Osteocyte (in vitro differentiated cells): ENCODE measurements at regions not wholly inside any gene's neighbourhood (a gene's known extent, or its start where the extent isn't known, plus 50 kb on each side); places are given as distances from the start of the nearest gene placed in this dataset.

Source experiments
- DNase-seq: peaks from one replicate; pipeline ENCODE4 v3.0.0; 2021; ENCODE audit warnings: mixed read lengths; ENCODE audit not compliant: unreplicated experiment; ENCODE audit errors: extremely low spot score
- H3K27ac Mint-ChIP-seq: one replicate; pipeline ENCODE4 v1.8.0; 2021; ENCODE audit warnings: mild to moderate bottlenecking, mixed read lengths; ENCODE audit not compliant: unreplicated experiment
- H3K27me3 Mint-ChIP-seq: one replicate; pipeline ENCODE4 v1.8.0; 2021; ENCODE audit warnings: mixed read lengths; ENCODE audit not compliant: unreplicated experiment
- H3K36me3 Mint-ChIP-seq: one replicate; pipeline ENCODE4 v1.8.0; 2021; ENCODE audit warnings: mixed read lengths; ENCODE audit not compliant: unreplicated experiment
- H3K4me1 Mint-ChIP-seq: one replicate; pipeline ENCODE4 v1.8.0; 2021; ENCODE audit warnings: mixed read lengths; ENCODE audit not compliant: unreplicated experiment
- H3K4me3 Mint-ChIP-seq: one replicate; pipeline ENCODE4 v1.8.0; 2021; ENCODE audit warnings: mild to moderate bottlenecking, moderate library complexity, mixed read lengths; ENCODE audit not compliant: unreplicated experiment
- H3K9me3 Mint-ChIP-seq: one replicate; pipeline ENCODE4 v1.8.0; 2021; ENCODE audit warnings: mixed read lengths; ENCODE audit not compliant: unreplicated experiment
- CTCF ChIP-seq: fragments of 200-600 bp; sonication (generic); IDR thresholded peaks from 2 replicates; pipeline ENCODE4 v1.5.0; 2021; ENCODE audit warnings: antibody characterized with exemption, mild to moderate bottlenecking, moderate library complexity

- no peak overlapping the region for H3K4me3 Mint-ChIP-seq
- no peak for DNase-seq
- TF ChIP-seq CTCF, result no peak
- peaks cover 29% of the 10 kb centered on the region for H3K9me3 Mint-ChIP-seq
- H3K4me1 Mint-ChIP-seq, result no peaks in the 10 kb centered on the region
- H3K27ac Mint-ChIP-seq, result no peak overlapping the region
- H3K36me3 Mint-ChIP-seq, result no peaks in the 10 kb centered on the region
- H3K27me3 Mint-ChIP-seq, result no peaks in the 10 kb centered on the region
Observed at GRCh38 chr10:107767185-107767584, 602.7 kb upstream of the SORCS1 start.

- Mint-ChIP-seq H3K27me3 (no peaks in the 10 kb centered on the region), H3K9me3 (peaks cover 19% of the 10 kb centered on the region), H3K4me1 (no peaks in the 10 kb centered on the region), H3K27ac (no peak overlapping the region), H3K4me3 (no peak overlapping the region), H3K36me3 (no peaks in the 10 kb centered on the region)
- no peak for TF ChIP-seq CTCF
- DNase-seq, result no peak
Observed at GRCh38 chr10:107754814-107755213, 590.3 kb upstream of the SORCS1 start.

DNA sequence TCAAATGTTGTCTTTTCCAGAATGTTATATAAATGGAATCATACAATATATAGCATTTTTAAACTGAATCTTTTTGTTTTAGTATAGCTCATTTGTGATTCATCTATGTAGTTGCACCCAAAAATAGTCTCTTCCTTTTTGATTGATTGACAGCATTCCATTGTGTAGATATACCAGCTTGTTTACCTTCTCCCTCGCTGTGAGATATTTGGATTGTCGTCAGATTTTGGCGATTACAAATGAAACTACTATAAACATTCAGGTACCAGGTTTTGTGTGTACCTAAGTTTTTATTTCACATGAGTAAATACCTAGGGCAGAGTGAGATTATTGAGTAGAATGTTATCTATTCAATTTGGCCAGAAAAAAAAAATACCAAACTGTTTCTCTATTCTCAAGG lies 584.7 kb upstream of the SORCS1 start:
- no peak for DNase-seq
- H3K27me3 Mint-ChIP-seq, result no peaks in the 10 kb centered on the region
- no peaks in the 10 kb centered on the region for H3K4me1 Mint-ChIP-seq
- TF ChIP-seq CTCF, result no peak
- H3K27ac Mint-ChIP-seq, result no peak overlapping the region
- H3K36me3 Mint-ChIP-seq, result no peaks in the 10 kb centered on the region
- no peak overlapping the region for H3K4me3 Mint-ChIP-seq
- peaks cover 34% of the 10 kb centered on the region for H3K9me3 Mint-ChIP-seq

GRCh38 chr10:107747851-107748250 lies 583.3 kb upstream of the SORCS1 start:
- no peak for DNase-seq
- TF ChIP-seq CTCF, result no peak
- Mint-ChIP-seq H3K4me1 (no peaks in the 10 kb centered on the region), H3K36me3 (no peaks in the 10 kb centered on the region), H3K9me3 (peaks cover 34% of the 10 kb centered on the region), H3K27me3 (no peaks in the 10 kb centered on the region), H3K4me3 (no peak overlapping the region), H3K27ac (no peak overlapping the region)

DNA sequence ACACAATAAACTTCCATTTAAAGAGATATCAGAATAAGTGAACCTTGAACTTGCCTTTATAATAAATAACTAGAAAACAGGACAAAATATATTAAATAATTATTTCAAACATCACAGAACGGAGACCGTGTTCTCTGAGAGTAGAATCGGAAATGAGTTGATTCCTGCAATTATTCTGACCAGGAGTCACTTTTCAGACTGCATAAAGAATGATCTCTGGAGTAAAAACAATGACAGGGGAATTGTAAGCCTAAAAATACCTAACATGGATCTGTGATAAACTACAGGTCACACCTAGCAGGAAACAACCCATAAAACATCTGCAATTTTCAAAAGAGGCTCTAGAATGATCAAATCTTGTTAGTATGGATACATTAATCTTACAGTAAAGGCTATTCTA lies 577.5 kb upstream of the SORCS1 start:
- no peak overlapping the region for H3K4me3 Mint-ChIP-seq
- no peaks in the 10 kb centered on the region for H3K36me3 Mint-ChIP-seq
- no peaks in the 10 kb centered on the region for H3K27me3 Mint-ChIP-seq
- no peak for DNase-seq
- TF ChIP-seq CTCF, result no peak
- no peaks in the 10 kb centered on the region for H3K4me1 Mint-ChIP-seq
- peaks cover 53% of the 10 kb centered on the region for H3K9me3 Mint-ChIP-seq
- H3K27ac Mint-ChIP-seq, result no peak overlapping the region
